ENCODE measurements at regions not wholly inside any gene's neighbourhood (a gene's known extent, or its start where the extent isn't known, plus 50 kb on each side); places are given as distances from the start of the nearest gene placed in this dataset.

DNA sequence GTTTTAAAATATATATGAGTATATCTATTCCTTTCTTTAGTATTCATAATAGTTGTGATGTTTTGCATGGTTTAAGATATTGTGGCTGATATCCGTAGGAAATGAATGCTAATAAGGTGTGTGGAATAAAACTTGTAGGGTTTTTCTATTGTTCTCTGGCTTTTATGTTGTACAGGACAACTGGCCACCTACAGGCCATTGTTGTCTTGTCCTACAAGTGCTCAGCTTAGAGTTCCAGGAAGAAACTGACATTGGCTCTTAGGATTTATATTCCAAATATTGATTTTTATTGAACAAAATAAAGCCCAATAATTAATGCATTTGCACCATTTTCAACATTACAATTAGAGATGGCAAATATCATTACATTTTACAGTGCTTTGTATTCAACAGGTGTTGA is 512.8 kb upstream of the TENM4 start:
- TF ChIP-seq, protein P1, sequence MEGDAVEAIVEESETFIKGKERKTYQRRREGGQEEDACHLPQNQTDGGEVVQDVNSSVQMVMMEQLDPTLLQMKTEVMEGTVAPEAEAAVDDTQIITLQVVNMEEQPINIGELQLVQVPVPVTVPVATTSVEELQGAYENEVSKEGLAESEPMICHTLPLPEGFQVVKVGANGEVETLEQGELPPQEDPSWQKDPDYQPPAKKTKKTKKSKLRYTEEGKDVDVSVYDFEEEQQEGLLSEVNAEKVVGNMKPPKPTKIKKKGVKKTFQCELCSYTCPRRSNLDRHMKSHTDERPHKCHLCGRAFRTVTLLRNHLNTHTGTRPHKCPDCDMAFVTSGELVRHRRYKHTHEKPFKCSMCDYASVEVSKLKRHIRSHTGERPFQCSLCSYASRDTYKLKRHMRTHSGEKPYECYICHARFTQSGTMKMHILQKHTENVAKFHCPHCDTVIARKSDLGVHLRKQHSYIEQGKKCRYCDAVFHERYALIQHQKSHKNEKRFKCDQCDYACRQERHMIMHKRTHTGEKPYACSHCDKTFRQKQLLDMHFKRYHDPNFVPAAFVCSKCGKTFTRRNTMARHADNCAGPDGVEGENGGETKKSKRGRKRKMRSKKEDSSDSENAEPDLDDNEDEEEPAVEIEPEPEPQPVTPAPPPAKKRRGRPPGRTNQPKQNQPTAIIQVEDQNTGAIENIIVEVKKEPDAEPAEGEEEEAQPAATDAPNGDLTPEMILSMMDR (conservative IDR thresholded peaks at IDR 0.05; ENCODE audit: low read length), result no peak
- no peak for TF ChIP-seq EZH2phosphoT487 (IDR thresholded peaks at IDR 0.05; ENCODE audit: borderline replicate concordance, low read depth, low read length)
